Activated CD4-positive, alpha-beta T cell treated with anti-CD3 and anti-CD28 coated beads for 4 hours (primary cell): ENCODE measurements at regions not wholly inside any gene's neighbourhood (a gene's known extent, or its start where the extent isn't known, plus 50 kb on each side); places are given as distances from the start of the nearest gene placed in this dataset.
A peak's percentile ranks its signal among the peaks of the same experiment; 100 is the strongest.
"Not testable (repeated sequence)": the region's sequence is repeated elsewhere in the genome, so short reads cannot be mapped to it uniquely, and the experiment has no call there.

Experiments used
- DNase-seq, 2 donors: peaks; one replicate each; pipeline ENCODE4 v3.0.0-alpha.2; 2020

- no peak for DNase-seq
Observed at GRCh38 chr7:12007576-12007975, 175.6 kb upstream of the THSD7A start.

GRCh38 chr7:12013983-12014382, 182.0 kb upstream of the THSD7A start:
- DNase-seq, result no peak

- DNase-seq, result no peak
Observed at GRCh38 chr7:12016439-12016838, 184.4 kb upstream of the THSD7A start.

- DNase-seq, result no peak
Observed at GRCh38 chr7:12017046-12017445, 185.0 kb upstream of the THSD7A start.

GRCh38 chr7:12022011-12022410, 189.1 kb upstream of the TMEM106B start:
- not testable (repeated sequence) for DNase-seq

- DNase-seq, result no peak
Observed at GRCh38 chr7:12025246-12025645, 185.8 kb upstream of the TMEM106B start.

- DNase-seq, result no peak
Observed at GRCh38 chr7:12028508-12028907, 182.6 kb upstream of the TMEM106B start.

- no peak for DNase-seq
Observed at GRCh38 chr7:12030116-12030515, 181.0 kb upstream of the TMEM106B start.

GRCh38 chr7:12031186-12031585, 179.9 kb upstream of the TMEM106B start:
- no peak for DNase-seq

- no peak for DNase-seq
Observed at GRCh38 chr7:12031638-12032037, 179.5 kb upstream of the TMEM106B start.

- DNase-seq, result no peak
Observed at GRCh38 chr7:12032146-12032545, 178.9 kb upstream of the TMEM106B start.

GRCh38 chr7:12043457-12043856, 167.6 kb upstream of the TMEM106B start:
- DNase-seq, result not testable (repeated sequence)

- DNase-seq, result no peak
Observed at GRCh38 chr7:12052211-12052610, 158.9 kb upstream of the TMEM106B start.

GRCh38 chr7:12053561-12053960, 157.5 kb upstream of the TMEM106B start:
- DNase-seq, result no peak

- DNase-seq, result no peak
Observed at GRCh38 chr7:12054830-12055229, 156.3 kb upstream of the TMEM106B start.

- no peak for DNase-seq
Observed at GRCh38 chr7:12056381-12056780, 154.7 kb upstream of the TMEM106B start.

- no peak for DNase-seq
Observed at GRCh38 chr7:12056977-12057376, 154.1 kb upstream of the TMEM106B start.

GRCh38 chr7:12062062-12062461, 149.0 kb upstream of the TMEM106B start:
- no peak for DNase-seq

- no peak for DNase-seq
Observed at GRCh38 chr7:12064586-12065127, 146.4 kb upstream of the TMEM106B start.

GRCh38 chr7:12066004-12066403, 145.1 kb upstream of the TMEM106B start:
- no peak for DNase-seq

- DNase-seq, result no peak
Observed at GRCh38 chr7:12066521-12066920, 144.6 kb upstream of the TMEM106B start.

GRCh38 chr7:12067156-12067831, 143.8 kb upstream of the TMEM106B start:
- peak; percentile 51 to 68 for DNase-seq

GRCh38 chr7:12069757-12070156, 141.3 kb upstream of the TMEM106B start:
- DNase-seq, result no peak

- no peak for DNase-seq
Observed at GRCh38 chr7:12074889-12075288, 136.2 kb upstream of the TMEM106B start.

- no peak for DNase-seq
Observed at GRCh38 chr7:12080006-12080405, 131.1 kb upstream of the TMEM106B start.
